ENCODE measurements at regions not wholly inside any gene's neighbourhood (a gene's known extent, or its start where the extent isn't known, plus 50 kb on each side); places are given as distances from the start of the nearest gene placed in this dataset.

DNA sequence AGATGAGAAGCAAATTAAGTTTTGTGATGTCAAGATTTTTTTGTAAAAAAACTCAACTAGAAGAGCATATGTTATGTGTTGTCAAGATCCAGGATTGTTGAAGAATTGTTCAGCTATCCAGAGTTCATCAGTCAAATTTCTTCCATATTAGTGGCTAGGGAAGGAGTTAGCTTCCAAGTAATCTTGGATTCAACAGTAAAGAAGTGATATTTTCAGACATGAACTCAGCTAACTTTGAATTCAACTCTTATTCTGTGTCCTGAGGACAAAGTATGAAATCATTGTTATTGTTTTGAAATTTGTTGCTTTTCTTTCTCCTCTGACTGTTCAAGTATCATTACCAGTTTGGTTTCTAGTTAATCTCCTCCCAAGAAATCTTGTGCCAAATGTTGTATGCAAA, 589.3 kb upstream of the NOVA1 start:
- H3K36me3 Mint-ChIP-seq (ENCODE audit: insufficient read depth), result no peaks in the 10 kb centered on the region
- no peak overlapping the region for H3K27ac Mint-ChIP-seq
- no peaks in the 10 kb centered on the region for H3K9me3 Mint-ChIP-seq (ENCODE audit: low read depth)
- no peak overlapping the region for H3K4me3 Mint-ChIP-seq (ENCODE audit: low read depth)
- DNase-seq (ENCODE audit: low spot score, unreplicated experiment), result no peak
- TF ChIP-seq, protein P1, sequence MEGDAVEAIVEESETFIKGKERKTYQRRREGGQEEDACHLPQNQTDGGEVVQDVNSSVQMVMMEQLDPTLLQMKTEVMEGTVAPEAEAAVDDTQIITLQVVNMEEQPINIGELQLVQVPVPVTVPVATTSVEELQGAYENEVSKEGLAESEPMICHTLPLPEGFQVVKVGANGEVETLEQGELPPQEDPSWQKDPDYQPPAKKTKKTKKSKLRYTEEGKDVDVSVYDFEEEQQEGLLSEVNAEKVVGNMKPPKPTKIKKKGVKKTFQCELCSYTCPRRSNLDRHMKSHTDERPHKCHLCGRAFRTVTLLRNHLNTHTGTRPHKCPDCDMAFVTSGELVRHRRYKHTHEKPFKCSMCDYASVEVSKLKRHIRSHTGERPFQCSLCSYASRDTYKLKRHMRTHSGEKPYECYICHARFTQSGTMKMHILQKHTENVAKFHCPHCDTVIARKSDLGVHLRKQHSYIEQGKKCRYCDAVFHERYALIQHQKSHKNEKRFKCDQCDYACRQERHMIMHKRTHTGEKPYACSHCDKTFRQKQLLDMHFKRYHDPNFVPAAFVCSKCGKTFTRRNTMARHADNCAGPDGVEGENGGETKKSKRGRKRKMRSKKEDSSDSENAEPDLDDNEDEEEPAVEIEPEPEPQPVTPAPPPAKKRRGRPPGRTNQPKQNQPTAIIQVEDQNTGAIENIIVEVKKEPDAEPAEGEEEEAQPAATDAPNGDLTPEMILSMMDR (IDR thresholded peaks at IDR 0.05; ENCODE audit: unreplicated experiment), result no peak
- H3K27me3 Mint-ChIP-seq, result no peaks in the 10 kb centered on the region
- peaks cover 1% of the 10 kb centered on the region for H3K4me1 Mint-ChIP-seq (ENCODE audit: low read depth)

DNA sequence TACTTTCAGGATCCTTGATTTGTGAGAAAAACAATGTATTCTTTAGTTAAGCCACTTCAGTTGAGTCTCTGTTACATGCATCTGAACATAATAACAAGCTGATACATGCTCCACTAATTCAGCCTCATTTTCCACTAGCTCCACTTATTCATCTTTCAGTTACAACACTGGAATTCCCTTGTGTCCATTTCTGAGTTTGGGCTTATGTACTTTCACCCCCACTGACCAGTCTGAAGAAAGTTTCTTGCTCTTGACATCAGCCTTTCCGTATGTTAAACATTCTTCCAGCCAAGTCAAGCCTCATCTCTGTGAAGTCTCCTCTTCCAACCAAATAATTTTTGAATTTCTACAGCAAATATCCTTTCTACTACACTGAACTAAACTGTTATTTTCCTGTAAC, 592.5 kb upstream of the NOVA1 start:
- no peak overlapping the region for H3K27ac Mint-ChIP-seq
- no peak overlapping the region for H3K4me3 Mint-ChIP-seq (ENCODE audit: low read depth)
- H3K9me3 Mint-ChIP-seq (ENCODE audit: low read depth), result no peaks in the 10 kb centered on the region
- H3K36me3 Mint-ChIP-seq (ENCODE audit: insufficient read depth), result no peaks in the 10 kb centered on the region
- TF ChIP-seq, protein P1 (IDR thresholded peaks at IDR 0.05; ENCODE audit: unreplicated experiment), result no peak
- H3K27me3 Mint-ChIP-seq, result no peaks in the 10 kb centered on the region
- no peak for DNase-seq (ENCODE audit: low spot score, unreplicated experiment)
- H3K4me1 Mint-ChIP-seq (ENCODE audit: low read depth), result peaks cover 6% of the 10 kb centered on the region

DNA sequence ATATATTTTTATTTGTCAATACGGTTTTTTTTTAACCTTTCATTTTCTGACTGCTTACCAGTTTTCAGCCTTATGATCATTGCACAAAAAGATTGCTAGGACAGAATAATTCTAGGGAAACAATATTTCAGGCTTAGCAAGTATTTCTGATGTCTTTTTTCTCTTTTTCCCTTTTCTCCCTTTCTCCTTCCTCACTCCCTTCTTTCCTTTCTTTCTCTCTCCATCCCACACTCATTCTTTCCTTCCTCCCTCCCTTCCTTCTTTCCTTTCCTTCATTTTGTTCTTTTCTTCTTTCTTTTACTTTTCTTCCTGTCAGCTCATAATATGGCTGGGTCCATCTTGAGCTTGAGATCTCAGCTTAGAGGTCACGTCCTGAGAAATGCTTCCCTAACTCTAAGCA, 601.4 kb upstream of the NOVA1 start:
- no peak overlapping the region for H3K4me3 Mint-ChIP-seq (ENCODE audit: low read depth)
- H3K36me3 Mint-ChIP-seq (ENCODE audit: insufficient read depth), result no peaks in the 10 kb centered on the region
- H3K4me1 Mint-ChIP-seq (ENCODE audit: low read depth), result peaks cover under 1% of the 10 kb centered on the region
- TF ChIP-seq, protein P1 (IDR thresholded peaks at IDR 0.05; ENCODE audit: unreplicated experiment), result no peak
- no peak for DNase-seq (ENCODE audit: low spot score, unreplicated experiment)
- no peaks in the 10 kb centered on the region for H3K9me3 Mint-ChIP-seq (ENCODE audit: low read depth)
- no peak overlapping the region for H3K27ac Mint-ChIP-seq
- H3K27me3 Mint-ChIP-seq, result no peaks in the 10 kb centered on the region

DNA sequence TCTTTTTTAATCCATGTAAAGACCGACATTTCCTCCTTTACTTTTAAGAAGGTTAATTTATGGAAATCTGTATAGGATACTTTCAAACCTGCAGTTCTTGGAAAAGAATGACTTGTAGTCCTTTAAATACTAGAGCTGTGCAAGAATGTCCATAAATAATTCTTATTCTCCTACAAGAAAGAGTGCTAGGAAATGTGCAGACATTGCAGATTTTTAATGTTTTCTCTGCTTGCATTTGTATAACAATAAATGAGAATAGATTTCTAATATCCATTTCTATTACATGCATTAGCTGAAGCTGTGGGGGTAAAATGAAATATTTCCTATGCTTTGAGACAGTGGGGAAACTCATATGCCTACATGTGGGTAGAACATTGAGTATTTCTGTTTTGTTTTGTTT, 607.2 kb upstream of the NOVA1 start:
- Mint-ChIP-seq H3K4me1 (ENCODE audit: low read depth) (peaks cover 2% of the 10 kb centered on the region), H3K27me3 (no peaks in the 10 kb centered on the region), H3K27ac (no peak overlapping the region), H3K4me3 (ENCODE audit: low read depth) (no peak overlapping the region), H3K36me3 (ENCODE audit: insufficient read depth) (no peaks in the 10 kb centered on the region), H3K9me3 (ENCODE audit: low read depth) (no peaks in the 10 kb centered on the region)
- DNase-seq (ENCODE audit: low spot score, unreplicated experiment), result no peak
- TF ChIP-seq, protein P1 (IDR thresholded peaks at IDR 0.05; ENCODE audit: unreplicated experiment), result no peak

DNA sequence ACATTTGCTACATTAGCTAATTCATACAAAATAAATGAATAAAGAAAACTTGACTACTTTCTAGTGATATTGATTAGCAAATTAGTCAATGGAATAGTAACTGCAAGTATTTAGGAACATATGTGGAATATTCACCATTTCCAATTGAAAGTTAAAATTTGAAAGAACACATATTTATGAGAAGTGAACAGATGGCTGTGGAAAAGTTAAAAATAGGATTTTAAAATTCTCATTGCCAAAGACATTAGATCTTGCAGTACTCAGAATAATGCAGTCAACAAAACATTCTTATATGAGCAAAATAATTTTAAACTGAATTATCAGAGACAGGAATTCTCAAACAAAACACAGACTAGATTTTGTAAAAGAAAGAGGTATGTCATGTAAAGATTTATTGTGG, 613.9 kb upstream of the NOVA1 start:
- peaks cover 2% of the 10 kb centered on the region for H3K4me1 Mint-ChIP-seq (ENCODE audit: low read depth)
- no peak for DNase-seq (ENCODE audit: low spot score, unreplicated experiment)
- TF ChIP-seq, protein P1 (IDR thresholded peaks at IDR 0.05; ENCODE audit: unreplicated experiment), result no peak
- H3K9me3 Mint-ChIP-seq (ENCODE audit: low read depth), result peaks cover 4% of the 10 kb centered on the region
- H3K4me3 Mint-ChIP-seq (ENCODE audit: low read depth), result no peak overlapping the region
- H3K27ac Mint-ChIP-seq, result no peak overlapping the region
- H3K36me3 Mint-ChIP-seq (ENCODE audit: insufficient read depth), result no peaks in the 10 kb centered on the region
- H3K27me3 Mint-ChIP-seq, result no peaks in the 10 kb centered on the region

All from progenitor cell of endocrine pancreas (in vitro differentiated cells).